ENCODE measurements at regions not wholly inside any gene's neighbourhood (a gene's known extent, or its start where the extent isn't known, plus 50 kb on each side); places are given as distances from the start of the nearest gene placed in this dataset.

GRCh38 chr4:155497306-155497705, 120.5 kb upstream of the MAP9 start:
- Histone ChIP-seq H3K9me3 (ENCODE audit: control insufficient read depth in 2 of 2, low read length in 2 of 2) (no peaks in the 10 kb centered on the region), H3K9ac (ENCODE audit: low read depth in 1 of 2, low read length in 2 of 2) (no peak overlapping the region), H3K27me3 (ENCODE audit: control insufficient read depth in 2 of 2, insufficient read depth in 2 of 2, low read length in 2 of 2) (no peaks in the 10 kb centered on the region), H3K4me1 (ENCODE audit: control insufficient read depth in 2 of 2, insufficient read depth in 2 of 2, low read length in 2 of 2) (no peaks in the 10 kb centered on the region), H3K4me3 (ENCODE audit: low read length in 2 of 2) (no peak overlapping the region), H3K27ac (ENCODE audit: low read depth in 2 of 2, low read length in 2 of 2) (no peak overlapping the region), H3K36me3 (ENCODE audit: control insufficient read depth in 2 of 2, insufficient read depth in 2 of 2, low read length in 2 of 2) (no peaks in the 10 kb centered on the region)

- H3K27ac ChIP-seq (ENCODE audit: low read depth in 2 of 2, low read length in 2 of 2), result no peak overlapping the region
Observed at GRCh38 chr4:155496294-155496626, 119.5 kb upstream of the MAP9 start.

GRCh38 chr4:155495572-155496293, 119.0 kb upstream of the MAP9 start:
- Histone ChIP-seq H3K36me3 (ENCODE audit: control insufficient read depth in 2 of 2, insufficient read depth in 2 of 2, low read length in 2 of 2) (no peaks in the 10 kb centered on the region), H3K27ac (ENCODE audit: low read depth in 2 of 2, low read length in 2 of 2) (no peak overlapping the region), H3K9me3 (ENCODE audit: control insufficient read depth in 2 of 2, low read length in 2 of 2) (no peaks in the 10 kb centered on the region), H3K9ac (ENCODE audit: low read depth in 1 of 2, low read length in 2 of 2) (no peak overlapping the region), H3K27me3 (ENCODE audit: control insufficient read depth in 2 of 2, insufficient read depth in 2 of 2, low read length in 2 of 2) (no peaks in the 10 kb centered on the region), H3K4me3 (ENCODE audit: low read length in 2 of 2) (no peak overlapping the region), H3K4me1 (ENCODE audit: control insufficient read depth in 2 of 2, insufficient read depth in 2 of 2, low read length in 2 of 2) (no peaks in the 10 kb centered on the region)

More at GRCh38 chr4:155496294-155496626, 119.5 kb upstream of the MAP9 start:
- no peaks in the 10 kb centered on the region for H3K36me3 ChIP-seq (ENCODE audit: control insufficient read depth in 2 of 2, insufficient read depth in 2 of 2, low read length in 2 of 2)
- H3K9ac ChIP-seq (ENCODE audit: low read depth in 1 of 2, low read length in 2 of 2), result no peak overlapping the region
- no peaks in the 10 kb centered on the region for H3K4me1 ChIP-seq (ENCODE audit: control insufficient read depth in 2 of 2, insufficient read depth in 2 of 2, low read length in 2 of 2)
- no peak overlapping the region for H3K4me3 ChIP-seq (ENCODE audit: low read length in 2 of 2)
- no peaks in the 10 kb centered on the region for H3K27me3 ChIP-seq (ENCODE audit: control insufficient read depth in 2 of 2, insufficient read depth in 2 of 2, low read length in 2 of 2)
- H3K9me3 ChIP-seq (ENCODE audit: control insufficient read depth in 2 of 2, low read length in 2 of 2), result no peaks in the 10 kb centered on the region

DNA sequence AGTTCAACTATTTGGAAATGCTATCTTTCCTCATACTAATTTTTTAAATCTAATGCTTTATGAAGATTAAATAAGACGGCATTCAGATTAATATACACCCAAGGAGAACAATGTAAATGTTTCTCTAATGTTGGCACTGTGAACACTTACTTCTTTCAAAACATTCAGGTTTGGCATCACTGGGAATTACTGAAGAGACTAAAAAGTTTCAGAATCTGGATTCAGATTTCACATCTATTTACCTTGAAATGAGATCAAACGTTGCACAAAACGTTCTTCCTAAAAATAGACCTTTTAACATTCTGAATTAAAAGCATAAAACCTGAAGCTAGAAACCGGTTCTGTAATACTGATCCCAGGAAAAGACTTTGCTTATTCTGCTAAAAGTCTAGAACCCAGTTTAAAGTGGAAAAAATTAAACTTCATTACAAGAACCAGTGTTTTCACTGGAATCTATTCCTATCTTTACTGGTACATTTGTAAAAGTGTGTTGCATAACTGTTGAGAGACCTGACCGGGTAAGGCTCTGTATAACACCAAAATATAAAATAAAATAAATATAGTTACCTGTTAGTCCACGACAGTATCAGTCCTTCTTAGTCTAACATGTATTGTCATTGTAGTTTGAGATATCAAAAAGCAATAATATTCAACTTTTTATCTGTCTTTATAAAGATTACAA, 117.4 kb upstream of the MAP9 start:
- Histone ChIP-seq H3K9me3 (ENCODE audit: control insufficient read depth in 2 of 2, low read length in 2 of 2) (no peaks in the 10 kb centered on the region), H3K9ac (ENCODE audit: low read depth in 1 of 2, low read length in 2 of 2) (no peak overlapping the region), H3K4me1 (ENCODE audit: control insufficient read depth in 2 of 2, insufficient read depth in 2 of 2, low read length in 2 of 2) (no peaks in the 10 kb centered on the region), H3K27ac (ENCODE audit: low read depth in 2 of 2, low read length in 2 of 2) (no peak overlapping the region), H3K4me3 (ENCODE audit: low read length in 2 of 2) (no peak overlapping the region), H3K36me3 (ENCODE audit: control insufficient read depth in 2 of 2, insufficient read depth in 2 of 2, low read length in 2 of 2) (no peaks in the 10 kb centered on the region), H3K27me3 (ENCODE audit: control insufficient read depth in 2 of 2, insufficient read depth in 2 of 2, low read length in 2 of 2) (no peaks in the 10 kb centered on the region)

DNA sequence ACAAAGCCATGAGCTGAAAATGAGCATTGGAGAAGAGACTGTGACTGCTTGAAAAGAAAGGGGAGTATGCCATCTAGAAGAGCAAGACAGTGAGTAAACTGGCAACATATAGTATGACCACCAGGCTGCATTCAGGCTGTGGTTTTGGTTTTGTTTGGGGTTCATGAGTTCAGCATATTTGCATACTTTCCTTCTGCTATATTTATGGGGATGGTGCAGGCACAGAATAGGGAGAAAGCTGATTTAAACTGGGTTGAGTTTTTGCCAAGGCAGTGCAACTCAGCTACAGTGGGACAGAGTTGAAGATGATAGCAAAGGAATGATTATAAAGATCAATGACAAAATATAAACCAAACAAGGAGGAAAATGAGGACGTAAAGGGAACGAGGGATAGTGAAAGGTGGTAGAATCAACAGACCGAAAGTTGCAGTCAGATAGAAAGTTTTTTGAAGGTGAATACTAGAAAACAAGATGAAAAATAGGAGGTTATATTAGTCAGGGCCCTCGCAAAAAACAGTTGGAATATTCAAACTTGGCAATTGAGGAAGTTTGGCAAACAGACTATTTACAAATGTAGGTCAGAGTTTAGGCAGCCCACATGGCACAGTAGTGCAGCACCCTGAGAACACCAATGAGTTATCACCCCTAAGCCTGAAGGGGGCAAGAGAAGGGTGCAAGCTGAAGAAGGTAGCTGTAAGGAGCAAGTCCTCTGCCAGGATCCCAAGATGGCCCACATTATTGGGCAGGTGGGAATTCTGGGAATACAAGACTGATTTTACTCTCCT, 114.8 kb upstream of the MAP9 start:
- Histone ChIP-seq H3K36me3 (ENCODE audit: control insufficient read depth in 2 of 2, insufficient read depth in 2 of 2, low read length in 2 of 2) (no peaks in the 10 kb centered on the region), H3K4me3 (ENCODE audit: low read length in 2 of 2) (no peak overlapping the region), H3K9me3 (ENCODE audit: control insufficient read depth in 2 of 2, low read length in 2 of 2) (no peaks in the 10 kb centered on the region), H3K4me1 (ENCODE audit: control insufficient read depth in 2 of 2, insufficient read depth in 2 of 2, low read length in 2 of 2) (no peaks in the 10 kb centered on the region), H3K27ac (ENCODE audit: low read depth in 2 of 2, low read length in 2 of 2) (no peak overlapping the region), H3K9ac (ENCODE audit: low read depth in 1 of 2, low read length in 2 of 2) (no peak overlapping the region), H3K27me3 (ENCODE audit: control insufficient read depth in 2 of 2, insufficient read depth in 2 of 2, low read length in 2 of 2) (no peaks in the 10 kb centered on the region)

- H3K9ac ChIP-seq (ENCODE audit: low read depth in 1 of 2, low read length in 2 of 2), result no peak overlapping the region
- H3K27ac ChIP-seq (ENCODE audit: low read depth in 2 of 2, low read length in 2 of 2), result no peak overlapping the region
- H3K9me3 ChIP-seq (ENCODE audit: control insufficient read depth in 2 of 2, low read length in 2 of 2), result no peaks in the 10 kb centered on the region
- no peak overlapping the region for H3K4me3 ChIP-seq (ENCODE audit: low read length in 2 of 2)
- no peaks in the 10 kb centered on the region for H3K27me3 ChIP-seq (ENCODE audit: control insufficient read depth in 2 of 2, insufficient read depth in 2 of 2, low read length in 2 of 2)
- H3K36me3 ChIP-seq (ENCODE audit: control insufficient read depth in 2 of 2, insufficient read depth in 2 of 2, low read length in 2 of 2), result no peaks in the 10 kb centered on the region
- H3K4me1 ChIP-seq (ENCODE audit: control insufficient read depth in 2 of 2, insufficient read depth in 2 of 2, low read length in 2 of 2), result no peaks in the 10 kb centered on the region
Observed at GRCh38 chr4:155489271-155489670, 112.5 kb upstream of the MAP9 start.

DNA sequence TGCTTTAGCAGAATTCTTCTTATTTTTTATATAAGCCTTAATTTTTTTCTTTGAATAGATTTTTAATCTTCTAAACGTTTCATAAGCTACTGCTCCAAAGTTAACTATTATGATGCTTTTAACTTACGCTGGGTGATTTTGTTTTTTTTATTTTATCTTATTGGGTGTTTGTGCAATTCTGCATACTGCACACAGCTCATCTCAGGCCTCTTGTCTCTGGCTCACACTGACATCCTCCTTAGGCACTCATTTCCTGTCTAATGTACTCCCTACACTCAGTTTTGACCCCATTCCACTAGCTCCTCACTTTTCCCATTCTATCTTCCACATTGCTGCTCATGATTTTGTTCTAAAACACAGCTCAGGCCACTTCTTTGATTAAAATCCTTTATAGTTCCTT, 111.9 kb upstream of the MAP9 start:
- no peak overlapping the region for H3K27ac ChIP-seq (ENCODE audit: low read depth in 2 of 2, low read length in 2 of 2)
- no peaks in the 10 kb centered on the region for H3K36me3 ChIP-seq (ENCODE audit: control insufficient read depth in 2 of 2, insufficient read depth in 2 of 2, low read length in 2 of 2)
- no peak overlapping the region for H3K9ac ChIP-seq (ENCODE audit: low read depth in 1 of 2, low read length in 2 of 2)
- H3K4me3 ChIP-seq (ENCODE audit: low read length in 2 of 2), result no peak overlapping the region
- H3K4me1 ChIP-seq (ENCODE audit: control insufficient read depth in 2 of 2, insufficient read depth in 2 of 2, low read length in 2 of 2), result no peaks in the 10 kb centered on the region
- H3K9me3 ChIP-seq (ENCODE audit: control insufficient read depth in 2 of 2, low read length in 2 of 2), result no peaks in the 10 kb centered on the region
- no peaks in the 10 kb centered on the region for H3K27me3 ChIP-seq (ENCODE audit: control insufficient read depth in 2 of 2, insufficient read depth in 2 of 2, low read length in 2 of 2)

- Histone ChIP-seq H3K9ac (ENCODE audit: low read depth in 1 of 2, low read length in 2 of 2) (no peak overlapping the region), H3K4me3 (ENCODE audit: low read length in 2 of 2) (no peak overlapping the region), H3K36me3 (ENCODE audit: control insufficient read depth in 2 of 2, insufficient read depth in 2 of 2, low read length in 2 of 2) (no peaks in the 10 kb centered on the region), H3K27me3 (ENCODE audit: control insufficient read depth in 2 of 2, insufficient read depth in 2 of 2, low read length in 2 of 2) (no peaks in the 10 kb centered on the region), H3K27ac (ENCODE audit: low read depth in 2 of 2, low read length in 2 of 2) (no peak overlapping the region), H3K9me3 (ENCODE audit: control insufficient read depth in 2 of 2, low read length in 2 of 2) (no peaks in the 10 kb centered on the region), H3K4me1 (ENCODE audit: control insufficient read depth in 2 of 2, insufficient read depth in 2 of 2, low read length in 2 of 2) (no peaks in the 10 kb centered on the region)
Observed at GRCh38 chr4:155487210-155487609, 110.4 kb upstream of the MAP9 start.

DNA sequence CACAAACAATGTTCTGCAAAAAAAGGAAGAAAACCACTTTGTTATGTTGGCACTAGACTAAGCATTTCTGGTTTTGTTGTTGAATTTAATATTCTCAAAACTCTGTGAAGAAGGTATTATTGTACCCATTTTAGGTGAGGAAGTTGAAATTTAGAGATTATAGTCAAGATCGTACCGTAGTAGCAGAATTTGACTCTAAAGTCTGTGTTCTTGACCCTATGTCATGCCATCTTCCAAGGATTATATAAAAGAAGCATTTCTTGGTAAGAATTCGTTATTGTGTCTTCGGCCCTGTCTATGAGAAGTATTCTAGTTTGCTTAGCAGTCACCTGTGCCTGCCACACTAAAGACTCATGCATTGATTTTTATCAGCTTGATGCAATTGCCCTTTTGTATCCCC, 104.4 kb upstream of the MAP9 start:
- H3K4me1 ChIP-seq (ENCODE audit: control insufficient read depth in 2 of 2, insufficient read depth in 2 of 2, low read length in 2 of 2), result no peaks in the 10 kb centered on the region
- no peak overlapping the region for H3K27ac ChIP-seq (ENCODE audit: low read depth in 2 of 2, low read length in 2 of 2)
- no peaks in the 10 kb centered on the region for H3K9me3 ChIP-seq (ENCODE audit: control insufficient read depth in 2 of 2, low read length in 2 of 2)
- H3K36me3 ChIP-seq (ENCODE audit: control insufficient read depth in 2 of 2, insufficient read depth in 2 of 2, low read length in 2 of 2), result no peaks in the 10 kb centered on the region
- H3K27me3 ChIP-seq (ENCODE audit: control insufficient read depth in 2 of 2, insufficient read depth in 2 of 2, low read length in 2 of 2), result no peaks in the 10 kb centered on the region
- H3K9ac ChIP-seq (ENCODE audit: low read depth in 1 of 2, low read length in 2 of 2), result no peak overlapping the region
- H3K4me3 ChIP-seq (ENCODE audit: low read length in 2 of 2), result no peak overlapping the region

DNA sequence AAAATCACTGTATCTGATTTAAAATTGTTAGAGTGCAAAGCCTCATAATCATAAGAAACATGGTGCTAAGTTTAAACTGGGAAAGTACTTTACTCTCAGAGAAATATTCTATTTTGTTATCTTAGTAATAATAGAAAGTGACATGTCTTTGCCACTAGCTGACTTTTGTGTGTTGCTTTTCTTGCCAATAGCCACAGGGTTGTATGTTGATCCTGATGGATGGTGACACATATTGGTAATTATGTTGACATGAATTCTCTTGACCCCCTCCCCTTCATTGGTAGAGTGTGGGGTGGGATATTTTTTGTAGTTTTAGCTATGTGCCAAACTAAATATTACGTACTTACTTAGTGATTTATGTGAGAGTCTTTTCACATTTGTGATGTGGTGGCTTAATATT, 103.1 kb upstream of the MAP9 start:
- Histone ChIP-seq H3K9me3 (ENCODE audit: control insufficient read depth in 2 of 2, low read length in 2 of 2) (no peaks in the 10 kb centered on the region), H3K9ac (ENCODE audit: low read depth in 1 of 2, low read length in 2 of 2) (no peak overlapping the region), H3K36me3 (ENCODE audit: control insufficient read depth in 2 of 2, insufficient read depth in 2 of 2, low read length in 2 of 2) (no peaks in the 10 kb centered on the region), H3K27ac (ENCODE audit: low read depth in 2 of 2, low read length in 2 of 2) (no peak overlapping the region), H3K4me1 (ENCODE audit: control insufficient read depth in 2 of 2, insufficient read depth in 2 of 2, low read length in 2 of 2) (no peaks in the 10 kb centered on the region), H3K27me3 (ENCODE audit: control insufficient read depth in 2 of 2, insufficient read depth in 2 of 2, low read length in 2 of 2) (no peaks in the 10 kb centered on the region), H3K4me3 (ENCODE audit: low read length in 2 of 2) (no peak overlapping the region)

Data from mucosa of rectum (tissue), 2 donors.